GM18520 (cell line): ENCODE measurements at regions not wholly inside any gene's neighbourhood (a gene's known extent, or its start where the extent isn't known, plus 50 kb on each side); places are given as distances from the start of the nearest gene placed in this dataset.

Experiments
- ATAC-seq: cut with Tn5 transposase; IDR thresholded peaks from one replicate; pipeline ENCODE4 v1.9.1; 2021; ENCODE audit not compliant: unreplicated experiment

- no peak for ATAC-seq
These were observed 634.8 kb upstream of the PLXNA2 start for GRCh38 chr1:208879022-208879421.

- no peak for ATAC-seq
These were observed 636.4 kb upstream of the PLXNA2 start for GRCh38 chr1:208880433-208881100.

GRCh38 chr1:208885060-208885459, 640.9 kb upstream of the PLXNA2 start:
- no peak for ATAC-seq

GRCh38 chr1:208885650-208886049, 641.5 kb upstream of the PLXNA2 start:
- ATAC-seq: no peak

- no peak for ATAC-seq
These were observed 644.2 kb upstream of the PLXNA2 start for GRCh38 chr1:208888376-208888775.

GRCh38 chr1:208892147-208892546, 648.0 kb upstream of the PLXNA2 start:
- ATAC-seq: no peak

GRCh38 chr1:208893251-208893650, 649.1 kb upstream of the PLXNA2 start:
- no peak for ATAC-seq

- no peak for ATAC-seq
These were observed 651.0 kb upstream of the PLXNA2 start for GRCh38 chr1:208895181-208895580.

- ATAC-seq: no peak
These were observed 651.6 kb upstream of the PLXNA2 start for GRCh38 chr1:208895820-208896219.

GRCh38 chr1:208896768-208897167, 652.6 kb upstream of the PLXNA2 start:
- no peak for ATAC-seq

- ATAC-seq: no peak
These were observed 655.3 kb upstream of the PLXNA2 start for GRCh38 chr1:208899438-208899837.

- ATAC-seq: no peak
These were observed 659.2 kb upstream of the PLXNA2 start for GRCh38 chr1:208903251-208903905.

- no peak for ATAC-seq
These were observed 663.6 kb upstream of the PLXNA2 start for GRCh38 chr1:208907790-208908189.

GRCh38 chr1:208909011-208909984, 665.1 kb upstream of the PLXNA2 start:
- ATAC-seq: no peak

GRCh38 chr1:208910161-208910560, 666.0 kb upstream of the PLXNA2 start:
- no peak for ATAC-seq

- ATAC-seq: no peak
These were observed 666.2 kb upstream of the CAMK1G start for GRCh38 chr1:208917281-208917680.

- no peak for ATAC-seq
These were observed 665.8 kb upstream of the CAMK1G start for GRCh38 chr1:208917723-208918122.

- no peak for ATAC-seq
These were observed 665.4 kb upstream of the CAMK1G start for GRCh38 chr1:208918160-208918559.

GRCh38 chr1:208919371-208919770, 664.1 kb upstream of the CAMK1G start:
- ATAC-seq: no peak

GRCh38 chr1:208921259-208921658, 662.3 kb upstream of the CAMK1G start:
- no peak for ATAC-seq

GRCh38 chr1:208923456-208923855, 660.1 kb upstream of the CAMK1G start:
- ATAC-seq: no peak
